ENCODE measurements at regions not wholly inside any gene's neighbourhood (a gene's known extent, or its start where the extent isn't known, plus 50 kb on each side); places are given as distances from the start of the nearest gene placed in this dataset.

- POLR2A ChIA-PET (ENCODE audit: low non-redundant PET): no interaction called here
- CTCF ChIA-PET: no interaction called here
- Histone ChIP-seq H3K36me3 (ENCODE audit: insufficient read depth, low read length, poor library complexity, severe bottlenecking) (no peaks in the 10 kb centered on the region), H3K4me1 (ENCODE audit: insufficient read depth, low read length, poor library complexity, severe bottlenecking) (no peaks in the 10 kb centered on the region), H3K4me3 (ENCODE audit: low read depth, low read length, poor library complexity, severe bottlenecking) (no peak overlapping the region), H3K27ac (ENCODE audit: low read depth, low read length, poor library complexity, severe bottlenecking) (no peak overlapping the region), H3K9me3 (ENCODE audit: low read depth, low read length, poor library complexity, severe bottlenecking) (no peaks in the 10 kb centered on the region), H3K27me3 (replicated peaks; ENCODE audit: insufficient read depth, low read depth, low read length, poor library complexity) (no peaks in the 10 kb centered on the region)
- TF ChIP-seq EZH2 (IDR thresholded peaks at IDR 0.05; ENCODE audit: borderline replicate concordance, low read depth, low read length, poor library complexity, severe bottlenecking) (no peak), CTCF (conservative IDR thresholded peaks at IDR 0.05; ENCODE audit: low read depth, low read length) (no peak)
- intact Hi-C loops (cut with micrococcal nuclease; ENCODE audit: unreplicated experiment): no loop called here
- BruUV-seq (replicated peaks): no TSS peak
- DNase-seq (ENCODE audit: low spot score): no peak
Observed at GRCh38 chr1:57826535-57826934, 402.7 kb upstream of the DAB1 start.

GRCh38 chr1:57824535-57824934, 400.7 kb upstream of the DAB1 start:
- no peak for DNase-seq (ENCODE audit: low spot score)
- H3K9me3 ChIP-seq (ENCODE audit: low read depth, low read length, poor library complexity, severe bottlenecking): no peaks in the 10 kb centered on the region
- no peaks in the 10 kb centered on the region for H3K27me3 ChIP-seq (replicated peaks; ENCODE audit: insufficient read depth, low read depth, low read length, poor library complexity)
- H3K4me3 ChIP-seq (ENCODE audit: low read depth, low read length, poor library complexity, severe bottlenecking): no peak overlapping the region
- H3K27ac ChIP-seq (ENCODE audit: low read depth, low read length, poor library complexity, severe bottlenecking): no peak overlapping the region
- POLR2A ChIA-PET (ENCODE audit: low non-redundant PET): no interaction called here
- intact Hi-C loops (cut with micrococcal nuclease; ENCODE audit: unreplicated experiment): no loop called here
- no peaks in the 10 kb centered on the region for H3K36me3 ChIP-seq (ENCODE audit: insufficient read depth, low read length, poor library complexity, severe bottlenecking)
- no peak for TF ChIP-seq EZH2 (IDR thresholded peaks at IDR 0.05; ENCODE audit: borderline replicate concordance, low read depth, low read length, poor library complexity, severe bottlenecking)
- no peak for TF ChIP-seq CTCF (conservative IDR thresholded peaks at IDR 0.05; ENCODE audit: low read depth, low read length)
- CTCF ChIA-PET: no interaction called here
- BruUV-seq (replicated peaks): no TSS peak
- H3K4me1 ChIP-seq (ENCODE audit: insufficient read depth, low read length, poor library complexity, severe bottlenecking): peaks cover 8% of the 10 kb centered on the region

GRCh38 chr1:57820356-57821095, 396.7 kb upstream of the DAB1 start:
- Histone ChIP-seq H3K4me1 (ENCODE audit: insufficient read depth, low read length, poor library complexity, severe bottlenecking) (peaks cover 14% of the 10 kb centered on the region), H3K4me3 (ENCODE audit: low read depth, low read length, poor library complexity, severe bottlenecking) (no peak overlapping the region), H3K9me3 (ENCODE audit: low read depth, low read length, poor library complexity, severe bottlenecking) (no peaks in the 10 kb centered on the region), H3K27ac (ENCODE audit: low read depth, low read length, poor library complexity, severe bottlenecking) (no peak overlapping the region), H3K27me3 (replicated peaks; ENCODE audit: insufficient read depth, low read depth, low read length, poor library complexity) (no peaks in the 10 kb centered on the region), H3K36me3 (ENCODE audit: insufficient read depth, low read length, poor library complexity, severe bottlenecking) (no peaks in the 10 kb centered on the region)
- BruUV-seq (replicated peaks): no TSS peak
- no peak for DNase-seq (ENCODE audit: low spot score)
- POLR2A ChIA-PET (ENCODE audit: low non-redundant PET): no interaction called here
- CTCF ChIA-PET: no interaction called here
- intact Hi-C loops (cut with micrococcal nuclease; ENCODE audit: unreplicated experiment): no loop called here
- TF ChIP-seq EZH2 (IDR thresholded peaks at IDR 0.05; ENCODE audit: borderline replicate concordance, low read depth, low read length, poor library complexity, severe bottlenecking) (no peak), CTCF (conservative IDR thresholded peaks at IDR 0.05; ENCODE audit: low read depth, low read length) (no peak)
